GM21526 (cell line): ENCODE measurements at regions not wholly inside any gene's neighbourhood (a gene's known extent, or its start where the extent isn't known, plus 50 kb on each side); places are given as distances from the start of the nearest gene placed in this dataset.
"Not testable (repeated sequence)": the region's sequence is repeated elsewhere in the genome, so short reads cannot be mapped to it uniquely, and the experiment has no call there.

Experiments
- ATAC-seq: cut with Tn5 transposase; IDR thresholded peaks from one replicate; pipeline ENCODE4 v1.9.1; 2021; ENCODE audit warnings: moderate library complexity; ENCODE audit not compliant: unreplicated experiment, low FRiP score

DNA sequence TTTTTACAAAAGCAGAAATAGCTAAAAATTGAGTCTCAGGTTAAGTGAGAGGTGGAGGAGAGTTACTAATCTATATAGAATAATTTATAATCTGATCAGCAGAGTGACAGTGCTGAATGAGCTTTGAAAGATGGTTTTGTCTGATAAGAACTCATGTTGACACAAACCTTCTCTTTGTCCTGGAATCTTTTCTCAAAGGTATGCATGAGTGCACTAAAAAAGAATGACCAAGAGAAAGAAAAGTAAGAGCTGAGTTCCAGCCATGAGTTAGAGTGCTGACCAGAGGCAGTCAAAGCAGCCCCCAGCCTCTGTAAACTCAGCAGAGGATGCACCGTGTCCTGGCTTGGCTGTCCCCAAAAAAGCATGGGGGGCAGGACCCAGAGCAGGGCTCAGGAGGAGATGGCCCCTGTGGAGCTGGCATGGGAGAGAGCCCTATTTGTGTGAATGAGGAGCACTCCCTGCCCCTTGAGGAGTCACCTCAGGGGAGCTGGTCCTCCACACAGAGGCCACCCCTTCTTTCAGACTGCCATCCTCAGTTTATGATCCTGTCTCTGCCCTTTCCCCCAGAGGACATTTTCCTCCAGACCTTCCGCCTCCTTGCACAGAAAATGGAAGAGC is 129.8 kb downstream of the SEC23A start:
- ATAC-seq: no peak

DNA sequence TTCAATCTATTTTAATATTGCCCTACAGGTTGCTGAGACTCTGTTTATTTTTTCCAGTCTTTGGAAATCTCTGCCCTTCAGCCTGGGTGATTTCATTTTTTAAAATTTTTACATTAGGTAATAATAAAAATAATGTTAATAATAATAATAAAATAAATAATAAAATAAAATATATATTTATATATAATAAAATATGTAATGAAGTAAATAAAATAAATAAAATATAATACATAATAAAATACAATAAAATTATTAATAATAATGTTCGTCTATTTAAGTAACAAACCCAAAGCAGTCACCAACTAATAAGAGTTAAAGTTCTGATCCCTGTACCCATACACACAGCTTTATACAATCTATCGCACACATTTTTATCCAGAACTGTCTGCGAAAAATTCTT is 130.5 kb downstream of the SEC23A start:
- no peak for ATAC-seq

DNA sequence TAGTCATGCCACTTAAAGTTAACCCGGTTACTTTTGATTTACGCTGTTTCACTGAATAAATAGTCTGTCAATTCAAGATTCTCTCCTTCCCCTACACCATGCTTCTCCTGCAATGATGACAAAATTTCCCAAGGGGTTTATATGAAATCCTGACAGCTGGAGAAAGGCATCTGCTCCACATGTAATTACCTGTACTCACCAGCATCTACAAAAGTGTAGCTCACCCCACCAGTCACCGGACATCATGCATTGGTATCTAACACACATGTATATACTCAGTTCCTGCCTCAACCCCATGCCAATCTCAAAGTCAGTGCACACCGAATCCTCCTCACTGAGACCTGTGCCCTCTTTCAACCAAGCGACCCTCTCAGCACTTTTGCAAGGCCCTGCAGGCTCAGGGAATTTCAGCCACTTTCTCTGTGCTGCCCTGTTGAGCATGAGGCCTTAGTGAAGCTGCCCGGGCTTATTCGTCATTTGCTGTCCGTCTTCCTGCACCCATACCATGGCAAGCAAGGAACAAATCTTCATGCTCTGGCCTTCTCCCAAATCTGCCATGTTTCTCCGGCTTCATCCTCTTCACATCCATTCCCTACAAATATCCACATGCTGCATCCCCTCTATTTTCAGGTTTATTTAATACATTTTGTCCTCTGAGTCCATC is 131.6 kb downstream of the SEC23A start:
- ATAC-seq: no peak

DNA sequence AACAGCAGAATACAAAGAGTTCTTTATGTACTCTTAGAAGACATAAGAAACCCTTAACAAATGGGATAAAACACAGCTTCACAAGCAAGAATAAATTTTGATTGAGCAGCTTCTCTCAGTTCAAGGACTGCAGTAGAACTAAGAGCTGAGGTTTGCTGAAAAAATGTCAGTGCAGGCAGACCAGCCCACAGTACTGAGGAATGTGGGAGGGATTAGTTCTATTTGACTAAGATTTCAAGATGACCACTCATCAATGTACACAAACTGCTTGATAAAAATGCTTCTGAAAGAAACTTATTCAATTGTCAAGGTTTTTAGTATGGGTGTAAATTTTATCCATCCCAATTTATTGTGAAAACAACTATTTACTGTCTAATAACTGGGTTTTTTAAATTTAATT is 138.4 kb downstream of the SEC23A start:
- no peak for ATAC-seq

DNA sequence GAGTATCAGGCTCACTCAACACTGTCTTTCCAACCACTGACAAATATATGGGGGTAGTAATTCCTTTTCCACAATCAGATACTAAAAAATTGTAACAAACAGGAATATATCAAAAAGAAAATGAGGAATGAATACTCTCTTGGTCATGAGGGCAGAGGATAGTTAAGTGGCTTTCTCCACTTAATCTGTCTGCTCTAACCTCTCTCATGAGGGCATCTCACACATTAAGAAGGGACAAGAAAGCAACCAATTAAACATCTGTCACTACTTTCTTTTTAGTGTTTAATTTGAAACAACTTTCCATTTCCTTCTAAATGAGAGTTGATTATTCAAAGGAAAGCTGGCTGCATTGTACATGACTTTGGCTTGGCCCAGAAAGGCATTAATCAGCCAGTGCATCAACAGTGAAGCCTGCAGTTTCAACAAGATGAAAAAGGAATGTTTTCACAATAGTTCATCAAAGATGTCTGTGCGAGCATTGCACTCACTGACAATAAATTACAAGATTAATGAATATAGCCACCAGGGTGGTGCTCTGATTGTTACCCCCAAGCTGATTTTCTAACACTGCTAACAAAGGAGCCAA is 142.0 kb downstream of the SEC23A start:
- ATAC-seq: no peak

DNA sequence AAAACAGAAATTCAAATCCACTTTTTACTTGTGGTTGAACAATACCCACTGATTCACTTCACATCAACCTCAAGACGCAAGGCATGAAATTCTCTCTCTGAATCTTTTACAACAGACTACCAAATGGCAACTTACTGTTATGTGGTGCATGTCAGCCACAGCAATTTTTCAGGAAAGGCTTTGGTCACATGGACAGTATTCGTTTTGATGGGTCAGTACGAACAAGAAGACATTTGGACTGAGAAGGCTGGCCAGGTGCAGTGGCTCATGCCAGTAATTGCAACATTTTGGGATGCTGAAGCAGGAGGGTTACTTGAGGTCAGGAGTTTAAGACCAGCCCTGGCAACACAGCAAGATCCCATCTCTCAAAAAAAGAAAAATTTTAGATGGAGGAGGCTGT is 144.0 kb downstream of the SEC23A start:
- ATAC-seq: no peak

DNA sequence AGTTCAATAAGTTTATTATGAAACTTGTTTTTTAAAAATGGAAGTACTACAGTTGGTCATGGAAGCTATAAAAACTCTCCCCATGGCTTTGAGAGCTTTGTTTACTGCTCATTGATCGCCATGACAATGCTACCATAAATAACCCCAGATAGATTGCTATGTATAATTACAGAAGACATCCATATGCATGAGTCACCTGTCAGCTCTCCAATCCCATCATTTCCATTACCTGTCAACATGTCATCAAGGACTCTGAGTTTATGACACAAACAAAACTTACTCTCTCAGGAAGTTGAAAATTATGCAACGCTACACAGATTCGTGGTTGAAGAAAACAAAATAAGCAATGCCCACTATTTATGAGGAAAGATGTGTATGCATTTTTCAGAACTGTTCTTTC is 144.4 kb downstream of the SEC23A start:
- ATAC-seq: no peak

DNA sequence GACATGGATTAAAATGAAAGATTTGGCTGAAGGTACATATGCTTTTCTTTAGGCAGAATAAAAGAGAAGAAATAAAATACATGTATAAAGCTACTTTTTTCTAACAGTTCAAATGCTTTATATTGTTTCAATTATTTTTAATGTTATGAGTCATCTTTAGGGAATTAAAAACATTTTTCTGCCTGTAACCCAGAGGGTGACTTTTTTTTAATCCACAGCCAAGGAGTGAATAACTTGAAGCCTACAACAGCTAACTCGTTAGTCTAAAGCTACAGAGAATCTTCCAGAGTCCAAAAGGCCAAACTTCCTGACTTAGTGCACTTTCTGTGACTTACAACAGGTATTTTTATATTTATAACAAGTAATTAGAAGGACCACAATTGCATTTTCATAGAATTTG is 151.6 kb downstream of the SEC23A start:
- ATAC-seq: no peak

DNA sequence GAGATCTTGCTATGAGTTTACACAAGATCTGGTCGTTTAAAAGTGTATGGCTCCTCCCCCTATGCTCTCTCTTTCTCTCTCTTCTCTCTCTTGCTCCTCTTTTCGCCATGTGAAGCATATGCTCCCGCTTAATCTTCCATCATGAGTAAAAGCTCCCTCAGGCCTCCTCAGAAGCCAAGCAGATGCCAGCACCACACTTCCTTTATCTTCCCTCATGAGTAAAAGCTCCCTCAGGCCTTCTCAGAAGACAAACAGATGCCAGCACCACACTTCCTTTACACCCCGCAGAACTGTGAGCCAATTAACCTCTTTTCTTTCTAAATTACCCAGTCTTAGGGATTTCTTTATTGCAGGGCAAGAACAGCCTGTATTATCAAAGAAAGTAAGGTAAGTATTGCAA is 152.4 kb downstream of the SEC23A start:
- ATAC-seq: no peak

DNA sequence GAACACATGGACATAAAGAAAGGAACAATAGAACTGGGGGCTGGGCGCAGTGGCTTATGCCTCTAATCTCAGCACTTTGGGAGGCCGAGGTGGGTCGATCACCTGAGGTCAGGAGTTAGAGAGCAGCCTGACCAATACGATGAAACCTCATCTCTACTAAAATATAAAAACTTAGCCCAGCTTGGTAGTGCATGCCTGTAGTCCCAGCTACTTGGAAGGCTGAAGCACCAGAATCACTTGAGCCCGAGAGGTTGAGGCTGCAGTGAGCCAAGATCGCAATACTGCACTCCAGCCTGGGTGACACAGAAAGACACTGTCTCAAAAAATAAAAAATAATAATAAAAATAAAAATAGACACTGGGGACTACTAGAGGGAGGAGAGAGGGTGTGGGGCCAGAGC is 154.5 kb downstream of the SEC23A start:
- ATAC-seq: no peak

DNA sequence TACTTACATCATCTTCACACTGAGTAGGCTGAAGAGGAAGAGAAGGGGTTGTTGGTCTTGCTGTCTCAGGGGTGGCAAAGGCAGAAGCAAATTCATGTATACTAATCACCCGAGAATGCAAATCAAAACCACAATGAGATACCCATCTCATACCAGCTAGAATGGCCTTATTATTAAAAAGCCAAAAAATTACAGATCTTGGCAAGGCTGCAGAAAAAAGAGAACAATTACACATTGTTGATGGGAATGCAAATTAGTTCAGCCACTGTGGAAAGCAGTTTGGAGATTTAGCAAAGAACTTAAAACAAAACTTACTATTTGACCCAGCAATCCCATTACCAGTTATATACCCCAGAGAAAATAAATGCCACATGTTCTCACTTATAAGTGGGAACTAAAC is 154.9 kb downstream of the SEC23A start:
- ATAC-seq: no peak

DNA sequence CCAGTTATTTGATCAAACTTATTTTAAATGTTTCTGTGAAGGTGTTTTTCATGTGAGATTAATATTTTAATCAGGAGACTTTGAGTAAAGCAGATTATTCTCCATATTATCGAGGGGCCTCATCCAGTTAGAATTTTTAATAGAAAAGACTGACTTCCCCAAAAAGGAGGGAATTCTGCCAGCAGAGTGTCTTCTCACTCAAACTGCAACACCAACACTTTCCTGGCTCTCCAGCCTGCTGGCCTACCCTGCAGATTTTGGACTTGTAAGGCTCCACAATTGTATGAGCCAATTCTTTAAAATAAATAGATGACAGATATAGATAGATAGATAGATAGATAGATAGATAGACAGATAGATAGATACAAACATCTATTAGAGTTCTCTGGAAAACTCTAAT is 155.7 kb downstream of the SEC23A start:
- no peak for ATAC-seq

DNA sequence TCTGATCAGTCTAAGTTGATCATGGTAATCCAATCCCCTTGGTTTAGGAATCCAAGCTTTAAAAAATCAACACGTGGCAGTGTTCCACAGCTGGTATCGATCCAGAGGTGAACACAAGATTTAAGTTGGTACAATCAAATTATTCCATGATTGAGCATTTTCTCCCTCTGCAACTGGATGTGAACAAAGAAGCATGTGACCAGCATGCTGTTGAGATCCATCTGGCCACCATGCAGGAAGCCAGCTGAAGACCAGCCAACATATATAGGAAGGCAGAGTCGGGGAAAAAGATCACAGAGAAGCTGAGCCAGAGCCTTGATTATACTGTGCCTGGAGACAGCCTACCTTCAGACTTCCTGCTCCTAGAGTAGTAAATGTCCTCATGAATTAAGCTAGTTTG is 158.3 kb downstream of the SEC23A start:
- ATAC-seq: no peak

DNA sequence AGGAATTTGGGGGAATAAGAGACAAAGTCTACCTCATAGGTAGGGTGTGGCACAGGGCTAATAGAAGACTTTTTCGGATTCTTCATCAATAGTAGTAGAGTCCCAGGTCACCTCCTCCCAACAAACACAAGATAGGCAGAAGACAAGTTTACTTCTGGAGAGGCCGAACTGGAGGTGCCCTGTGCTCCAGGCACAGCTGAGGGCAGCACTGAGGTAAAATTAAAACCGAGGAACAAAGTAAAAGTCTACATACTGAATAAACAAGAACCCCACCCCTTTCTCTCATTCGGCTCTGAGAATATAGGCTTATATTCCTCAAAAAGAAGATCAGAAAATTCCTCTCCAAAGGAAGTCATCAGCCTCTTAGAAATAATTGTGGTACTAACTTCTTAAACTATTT is 161.5 kb downstream of the SEC23A start:
- ATAC-seq: no peak

DNA sequence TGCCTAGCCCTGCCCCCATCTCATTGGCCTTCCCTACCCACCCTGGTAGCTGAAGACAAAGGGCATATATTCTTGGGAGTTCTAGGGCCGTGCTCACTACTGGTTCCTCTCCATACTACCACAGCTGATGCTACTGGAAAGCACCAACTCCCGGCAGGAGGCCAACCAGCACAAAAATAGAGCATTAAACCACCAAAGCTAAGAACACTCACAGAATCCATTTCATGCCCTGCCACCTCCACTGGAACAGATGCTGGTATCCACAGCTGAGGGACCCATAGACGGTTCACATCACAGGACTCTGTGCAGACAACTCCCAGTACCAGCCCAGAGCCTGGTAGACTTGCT is 170.4 kb downstream of the SEC23A start:
- ATAC-seq: not testable (repeated sequence)

DNA sequence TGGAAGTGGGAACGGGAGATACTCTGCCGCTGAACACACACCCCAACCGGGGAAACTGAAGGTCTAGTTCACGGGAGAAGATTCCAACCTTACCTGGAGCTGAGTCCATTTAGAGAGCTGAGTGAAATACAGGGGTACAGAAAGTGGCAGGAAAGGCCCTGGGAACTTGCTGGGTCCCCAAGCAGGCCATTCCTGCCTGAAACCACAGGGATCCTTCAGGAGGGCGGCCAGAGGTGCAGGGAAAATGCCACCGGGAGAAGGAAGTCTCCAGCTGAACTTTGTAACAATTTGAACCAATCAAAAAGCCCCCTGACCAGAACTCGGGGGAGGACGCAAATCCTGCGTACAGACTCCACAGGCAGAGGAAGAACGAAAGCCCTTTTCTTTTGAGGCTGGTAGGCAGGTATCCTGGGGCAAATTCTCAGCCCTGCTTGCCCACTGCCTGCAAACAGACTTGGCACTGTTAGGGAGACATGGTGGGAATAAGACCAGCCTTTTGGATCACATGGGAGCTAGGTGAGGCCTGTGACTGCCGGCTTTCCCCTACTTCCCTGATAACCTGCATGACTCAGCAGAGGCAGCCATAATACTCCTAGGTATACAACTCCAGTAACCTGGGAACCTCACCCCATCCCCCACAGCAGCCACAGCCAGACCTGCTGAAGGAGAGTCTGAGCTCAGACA is 170.9 kb downstream of the SEC23A start:
- no peak for ATAC-seq

DNA sequence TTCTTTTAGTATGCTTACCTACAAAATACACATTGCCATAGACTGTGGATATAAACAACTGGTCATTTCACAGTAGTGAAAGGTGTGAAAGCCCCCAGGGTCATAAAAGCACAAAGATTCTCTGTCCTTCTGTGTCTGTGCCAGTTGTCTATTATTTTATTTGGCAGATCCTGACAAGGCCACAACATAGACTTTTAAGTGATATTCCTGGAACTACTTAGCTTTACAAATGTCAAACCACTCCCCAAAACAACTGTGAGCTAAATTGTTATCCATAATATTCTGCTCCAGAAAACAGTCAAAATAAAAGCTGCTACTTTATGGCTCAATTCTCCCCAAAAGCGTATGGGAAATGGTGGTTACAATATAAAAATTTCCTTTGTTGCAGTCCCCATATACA is 172.1 kb downstream of the SEC23A start:
- ATAC-seq: no peak

DNA sequence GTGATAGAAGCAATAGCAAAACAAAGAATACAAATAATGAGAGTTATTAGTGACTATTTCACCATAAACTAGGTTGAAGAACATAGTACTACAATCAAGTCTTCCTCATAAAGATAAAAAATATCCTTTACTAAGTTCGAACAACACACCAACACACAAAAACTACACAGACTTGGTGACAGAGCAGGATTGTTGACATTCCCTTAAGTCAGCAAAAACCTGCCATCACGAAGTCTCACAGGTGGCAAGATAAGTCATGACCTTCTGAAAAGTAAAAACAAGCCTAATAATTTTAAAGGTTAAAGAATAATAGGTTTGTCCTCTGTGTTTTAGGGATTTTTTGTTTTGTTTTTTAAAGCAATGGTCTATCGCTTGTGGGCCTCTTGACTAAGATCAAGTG is 173.0 kb downstream of the SEC23A start:
- no peak for ATAC-seq

DNA sequence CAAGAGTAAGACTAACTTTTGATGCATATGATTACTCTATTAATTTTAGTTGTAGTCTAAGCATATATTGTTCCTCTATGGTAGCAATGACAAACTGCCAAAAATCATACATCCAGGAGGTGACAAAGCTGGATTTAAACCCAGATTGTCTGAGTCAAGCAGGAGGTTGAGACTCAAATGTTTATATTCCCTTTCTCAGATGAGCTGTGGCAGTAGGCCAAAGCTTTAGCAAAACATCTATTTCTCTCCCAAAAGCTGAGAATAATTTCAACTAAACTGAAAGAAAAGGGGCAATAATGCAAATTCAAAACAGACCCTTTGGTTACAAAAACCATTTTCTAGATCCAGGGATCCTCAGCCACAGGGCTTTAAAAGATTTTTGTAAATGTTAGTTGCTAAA is 173.6 kb downstream of the SEC23A start:
- no peak for ATAC-seq

DNA sequence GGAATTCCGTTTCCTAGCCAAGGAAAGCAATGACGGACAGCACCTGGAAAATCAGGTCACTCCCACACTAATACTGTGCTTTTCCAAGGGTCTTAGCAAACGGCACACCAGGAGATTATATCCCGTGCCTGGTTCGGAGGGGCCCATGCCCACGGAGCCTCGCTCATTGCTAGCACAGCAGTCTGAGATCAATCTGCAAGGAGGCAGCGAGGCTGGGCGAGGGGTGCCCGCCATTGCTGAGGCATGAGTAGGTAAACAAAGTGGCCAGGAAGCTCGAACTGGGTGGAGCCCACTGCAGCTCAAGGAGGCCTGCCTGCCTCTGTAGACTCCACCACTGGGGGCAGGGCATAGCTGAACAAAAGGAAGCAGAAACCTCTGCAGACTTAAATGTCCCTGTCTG is 181.1 kb downstream of the SEC23A start:
- ATAC-seq: not testable (repeated sequence)

DNA sequence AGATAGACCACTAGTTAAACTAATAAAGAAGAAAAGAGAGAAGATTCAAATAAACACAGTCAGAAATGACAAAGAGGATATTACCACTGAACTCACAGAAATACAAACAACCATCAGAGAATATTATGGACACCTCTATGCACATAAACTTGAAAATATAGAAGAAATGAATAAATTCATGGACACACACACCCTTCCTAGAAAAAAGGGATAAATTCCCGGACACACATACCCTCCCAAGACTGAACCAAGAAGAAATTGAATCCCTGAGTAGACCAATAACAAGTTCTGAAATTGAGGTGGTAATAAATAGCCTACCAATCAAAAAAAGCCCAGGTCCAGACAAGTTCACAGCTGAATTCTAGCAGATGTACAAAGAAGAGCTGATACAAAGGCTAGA is 187.9 kb downstream of the SEC23A start:
- ATAC-seq: no peak

DNA sequence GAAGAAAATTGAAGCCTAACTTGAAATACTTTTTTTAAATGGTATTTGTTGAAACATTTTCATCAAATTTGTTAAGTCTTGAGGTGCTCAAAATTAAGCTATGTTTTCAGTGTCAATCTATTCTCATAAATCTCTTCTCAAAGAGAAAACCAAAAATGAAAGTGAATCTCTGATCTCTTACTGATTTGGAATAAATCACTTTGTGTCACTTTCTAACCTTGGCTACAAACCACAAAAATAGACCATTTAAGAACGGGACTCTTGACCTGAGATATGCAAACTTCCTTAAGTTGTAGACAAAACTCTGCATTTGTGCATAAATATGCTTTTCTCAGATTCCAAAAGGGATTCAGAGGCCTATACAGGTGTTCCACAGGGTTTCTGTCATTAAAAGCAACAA is 192.9 kb downstream of the SEC23A start:
- no peak for ATAC-seq
